22Rv1 (cell line): ENCODE measurements at regions not wholly inside any gene's neighbourhood (a gene's known extent, or its start where the extent isn't known, plus 50 kb on each side); places are given as distances from the start of the nearest gene placed in this dataset.

Experiments
- CTCF ChIP-seq: fragments of 450-650 bp; IDR thresholded peaks from 2 replicates; pipeline ENCODE4 v1.5.1; 2017; ENCODE audit warnings: mild to moderate bottlenecking
- ZFX ChIP-seq: fragments of 450-650 bp; IDR thresholded peaks from 2 replicates; pipeline ENCODE4 v1.6.1; 2017; ENCODE audit warnings: antibody characterized with exemption, borderline replicate concordance

GRCh38 chr2:235116885-235117492, 165.2 kb downstream of the SH3BP4 start:
- TF ChIP-seq CTCF: peak; percentile 71
- TF ChIP-seq ZFX: no peak
